HCT116 (cell line): ENCODE measurements at regions not wholly inside any gene's neighbourhood (a gene's known extent, or its start where the extent isn't known, plus 50 kb on each side); places are given as distances from the start of the nearest gene placed in this dataset.

Experiments
- ATAC-seq: fragments of 200-7000 bp; cut with Tn5 transposase; 2 replicates; pipeline ENCODE4 v1.9.1; 2020; ENCODE audit warnings: mild to moderate bottlenecking, moderate library complexity
- BruUV-seq: library from RNA; stranded (reverse); fragments of 400-500 nt; replicated peaks from 2 replicates; lab custom pipeline; 2021; lab: Mats Ljungman, UMichigan
- CTCF ChIA-PET: fragments of 300-600 bp; sonication (Branson Sonifier 250); formaldehyde crosslinking; loops from one replicate; lab custom pipeline; 2021; ENCODE audit warnings: antibody characterized with exemption; lab: Charles Lee
- POLR2A ChIA-PET: fragments of 300-600, 350-600 bp; sonication (Branson Sonifier 250); formaldehyde crosslinking; loops from one replicate; lab custom pipeline; 2021; ENCODE audit warnings: antibody characterized with exemption; lab: Charles Lee
- RAD21 ChIA-PET, 2 experiments: fragments of 300-600 bp; sonication (Branson Sonifier 250); formaldehyde crosslinking; loops; one replicate each; lab custom pipeline; 2023; ENCODE audit warnings: low total read pairs in 2 of 2; ENCODE audit not compliant: uncharacterized antibody in 2 of 2, unreplicated experiment in 2 of 2, low non-redundant PET in 1 of 2; lab: Charles Lee
- DNase-seq: peaks from one replicate; pipeline ENCODE4 v3.0.0-alpha.2; 2010; ENCODE audit warnings: low read depth, low spot score
- H2AFZ ChIP-seq: fragments of 200-600 bp; shearing (Covaris generic), sonication (generic); 2 replicates; pipeline ENCODE4 v1.6.1; 2017; ENCODE audit warnings: low read depth, mixed run types, mixed read lengths, antibody characterized with exemption, low read length; ENCODE audit not compliant: poor library complexity, severe bottlenecking
- H3K27ac ChIP-seq: 2 replicates; pipeline ENCODE4 v1.5.1; 2012; ENCODE audit warnings: low read depth, low read length
- H3K27me3 ChIP-seq: fragments of 200-600 bp; sonication (generic); 2 replicates; pipeline ENCODE4 v1.6.1; 2016; ENCODE audit warnings: mixed run types, low read length, mixed read lengths; ENCODE audit not compliant: insufficient read depth
- H3K36me3 ChIP-seq, 2 experiments: fragments of 200-500 bp in 1 of 2; fragments of 200-600 bp in 1 of 2; sonication (Bioruptor generic) in 1 of 2; sonication (generic) in 1 of 2; 2 replicates each; pipeline versions ENCODE4 v1.5.1 to v1.6.1; 2014 to 2016; ENCODE audit warnings: low read length in 2 of 2, inconsistent platforms in 1 of 2, mixed read lengths in 1 of 2, mixed run types in 1 of 2; ENCODE audit not compliant: insufficient read depth in 2 of 2, control insufficient read depth in 1 of 2
- H3K4me1 ChIP-seq, 2 experiments: fragments of 200-600 bp in 1 of 2; sonication (generic) in 1 of 2; 2 replicates each; pipeline versions ENCODE4 v1.5.1 to v1.6.1; 2012 to 2017; ENCODE audit warnings: low read length in 2 of 2, inconsistent platforms in 1 of 2, mild to moderate bottlenecking in 1 of 2, mixed read lengths in 1 of 2, mixed run types in 1 of 2, moderate library complexity in 1 of 2; ENCODE audit not compliant: insufficient read depth in 2 of 2, control insufficient read depth in 1 of 2
- H3K4me2 ChIP-seq: fragments of 200-600 bp; sonication (generic); 2 replicates; pipeline ENCODE4 v1.6.1; 2017; ENCODE audit warnings: mixed run types, low read length, mixed read lengths
- H3K4me3 ChIP-seq, 2 experiments: fragments of 200-600 bp in 1 of 2; sonication (generic) in 1 of 2; replicated peaks in 1 of 2; 2 replicates each; pipeline ENCODE4 v1.5.1; 2011 to 2016; ENCODE audit warnings: low read length in 2 of 2, control low read depth in 1 of 2, low read depth in 1 of 2, mild to moderate bottlenecking in 1 of 2, mixed read lengths in 1 of 2, mixed run types in 1 of 2
- H3K79me2 ChIP-seq: fragments of 200-600 bp; sonication (generic); 2 replicates; pipeline ENCODE4 v1.6.1; 2017; ENCODE audit warnings: mild to moderate bottlenecking, mixed run types, low read length, moderate library complexity, mixed read lengths; ENCODE audit not compliant: insufficient read depth
- H3K9ac ChIP-seq: fragments of 200-600 bp; sonication (generic); 2 replicates; pipeline ENCODE4 v1.6.1; 2016; ENCODE audit warnings: low read length, mixed read lengths
- H3K9me2 ChIP-seq: fragments of 200-600 bp; sonication (generic), shearing (Covaris generic); 2 replicates; pipeline ENCODE4 v1.6.1; 2017; ENCODE audit warnings: mixed run types, mild to moderate bottlenecking, moderate library complexity; ENCODE audit not compliant: insufficient read depth
- H3K9me3 ChIP-seq, 2 experiments: fragments of 200-500 bp in 1 of 2; fragments of 200-600 bp in 1 of 2; sonication (Bioruptor generic) in 1 of 2; sonication (generic) in 1 of 2; 2 replicates each; pipeline ENCODE4 v1.6.1; 2014 to 2017; ENCODE audit warnings: low read length in 2 of 2, mixed read lengths in 2 of 2, inconsistent platforms in 1 of 2, low read depth in 1 of 2, mild to moderate bottlenecking in 1 of 2, mixed run types in 1 of 2, moderate library complexity in 1 of 2; ENCODE audit not compliant: control insufficient read depth in 1 of 2, insufficient read depth in 1 of 2
- H4K20me1 ChIP-seq: fragments of 200-600 bp; sonication (generic), shearing (Covaris generic); 2 replicates; pipeline ENCODE4 v1.6.1; 2017; ENCODE audit warnings: mixed run types, mild to moderate bottlenecking, moderate library complexity; ENCODE audit not compliant: insufficient read depth
- CBX3 ChIP-seq: IDR thresholded peaks from 2 replicates; pipeline ENCODE4 v1.6.1; 2012; ENCODE audit warnings: low read depth
- CEBPB ChIP-seq: IDR thresholded peaks from 2 replicates; pipeline ENCODE4 v1.6.1; 2012; ENCODE audit warnings: low read depth
- EGR1 ChIP-seq: IDR thresholded peaks from 2 replicates; pipeline ENCODE4 v1.6.1; 2012; ENCODE audit warnings: low read depth
- ELF1 ChIP-seq: IDR thresholded peaks from 2 replicates; pipeline ENCODE4 v1.6.1; 2012; ENCODE audit warnings: low read depth, borderline replicate concordance
- FOSL1 ChIP-seq: IDR thresholded peaks from 2 replicates; pipeline ENCODE4 v1.6.1; 2012; ENCODE audit warnings: low read depth
- JUND ChIP-seq: IDR thresholded peaks from 2 replicates; pipeline ENCODE4 v1.6.1; 2012
- POLR2A ChIP-seq: IDR thresholded peaks from 2 replicates; pipeline ENCODE4 v1.7.0; 2011; ENCODE audit warnings: borderline replicate concordance; ENCODE audit not compliant: insufficient read depth, insufficient read length; ENCODE audit errors: extremely low read depth
- POLR2AphosphoS5 ChIP-seq: IDR thresholded peaks from 2 replicates; pipeline ENCODE4 v1.6.1; 2011; ENCODE audit warnings: mild to moderate bottlenecking, low read depth, low read length, moderate library complexity
- SIN3A ChIP-seq: IDR thresholded peaks from 2 replicates; pipeline ENCODE4 v1.6.1; 2012; ENCODE audit warnings: low read depth
- SP1 ChIP-seq: IDR thresholded peaks from 2 replicates; pipeline ENCODE4 v1.6.1; 2012; ENCODE audit warnings: low read depth
- SRF ChIP-seq: IDR thresholded peaks from 2 replicates; pipeline ENCODE4 v1.6.1; 2012; ENCODE audit warnings: low read depth
- ZFX ChIP-seq: fragments of 450-650 bp; IDR thresholded peaks from 2 replicates; pipeline ENCODE4 v1.6.1; 2017
- intact Hi-C: fragments of 100-400 bp; cut with micrococcal nuclease; formaldehyde crosslinking; loops from 2 replicates; pipeline ENCODE4 v1.10.0; 2022
- TF ChIP-seq, protein P1 (sequence below): IDR thresholded peaks from 2 replicates; pipeline ENCODE4 v1.6.1; 2012; ENCODE audit warnings: low read depth
- TF ChIP-seq, protein P2 (sequence below): IDR thresholded peaks from 2 replicates; pipeline ENCODE4 v1.6.1; 2011; ENCODE audit warnings: mild to moderate bottlenecking, low read length, moderate library complexity; ENCODE audit not compliant: insufficient replicate concordance; ENCODE audit errors: extremely low read depth
- TF ChIP-seq, protein P3 (sequence below): IDR thresholded peaks from 2 replicates; pipeline ENCODE4 v1.6.1; 2012

DNA sequence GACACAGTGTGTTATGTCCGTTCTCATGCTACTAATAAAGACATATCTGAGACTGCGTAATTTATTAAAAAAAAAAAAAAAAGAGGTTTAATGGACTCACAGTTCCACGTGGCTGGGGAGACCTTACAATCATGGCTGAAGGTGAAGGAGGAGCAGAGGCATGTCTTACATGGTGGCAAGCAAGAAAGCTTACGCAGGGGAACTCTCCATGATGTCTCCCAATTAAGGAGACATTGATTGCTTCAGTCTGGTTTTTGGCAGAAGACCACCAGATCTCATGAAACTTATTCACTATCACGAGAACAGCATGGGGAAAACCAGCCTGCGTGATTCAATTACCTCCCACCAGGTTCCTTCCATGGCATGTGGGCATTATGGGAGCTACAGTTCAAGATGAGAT lies 221.8 kb downstream of the ASMT start:
- Histone ChIP-seq H3K36me3 (no peaks in the 10 kb centered on the region), H3K4me3 (no peak overlapping the region), H3K79me2 (no peaks in the 10 kb centered on the region), H3K9ac (no peak overlapping the region), H3K27ac (no peak overlapping the region), H3K9me2 (no peaks in the 10 kb centered on the region), H3K4me2 (no peak overlapping the region), H3K9me3 (peaks cover 0 to 3% of the 10 kb centered on the region in 2 experiments; a peak in 1 of 4 replicates), H4K20me1 (no peaks in the 10 kb centered on the region), H3K4me1 (no peaks in the 10 kb centered on the region), H3K27me3 (no peaks in the 10 kb centered on the region), H2AFZ (no peak overlapping the region)
- no peak for TF ChIP-seq SRF
- TF ChIP-seq POLR2A = no peak
- TF ChIP-seq JUND = no peak
- TF ChIP-seq, protein P1, sequence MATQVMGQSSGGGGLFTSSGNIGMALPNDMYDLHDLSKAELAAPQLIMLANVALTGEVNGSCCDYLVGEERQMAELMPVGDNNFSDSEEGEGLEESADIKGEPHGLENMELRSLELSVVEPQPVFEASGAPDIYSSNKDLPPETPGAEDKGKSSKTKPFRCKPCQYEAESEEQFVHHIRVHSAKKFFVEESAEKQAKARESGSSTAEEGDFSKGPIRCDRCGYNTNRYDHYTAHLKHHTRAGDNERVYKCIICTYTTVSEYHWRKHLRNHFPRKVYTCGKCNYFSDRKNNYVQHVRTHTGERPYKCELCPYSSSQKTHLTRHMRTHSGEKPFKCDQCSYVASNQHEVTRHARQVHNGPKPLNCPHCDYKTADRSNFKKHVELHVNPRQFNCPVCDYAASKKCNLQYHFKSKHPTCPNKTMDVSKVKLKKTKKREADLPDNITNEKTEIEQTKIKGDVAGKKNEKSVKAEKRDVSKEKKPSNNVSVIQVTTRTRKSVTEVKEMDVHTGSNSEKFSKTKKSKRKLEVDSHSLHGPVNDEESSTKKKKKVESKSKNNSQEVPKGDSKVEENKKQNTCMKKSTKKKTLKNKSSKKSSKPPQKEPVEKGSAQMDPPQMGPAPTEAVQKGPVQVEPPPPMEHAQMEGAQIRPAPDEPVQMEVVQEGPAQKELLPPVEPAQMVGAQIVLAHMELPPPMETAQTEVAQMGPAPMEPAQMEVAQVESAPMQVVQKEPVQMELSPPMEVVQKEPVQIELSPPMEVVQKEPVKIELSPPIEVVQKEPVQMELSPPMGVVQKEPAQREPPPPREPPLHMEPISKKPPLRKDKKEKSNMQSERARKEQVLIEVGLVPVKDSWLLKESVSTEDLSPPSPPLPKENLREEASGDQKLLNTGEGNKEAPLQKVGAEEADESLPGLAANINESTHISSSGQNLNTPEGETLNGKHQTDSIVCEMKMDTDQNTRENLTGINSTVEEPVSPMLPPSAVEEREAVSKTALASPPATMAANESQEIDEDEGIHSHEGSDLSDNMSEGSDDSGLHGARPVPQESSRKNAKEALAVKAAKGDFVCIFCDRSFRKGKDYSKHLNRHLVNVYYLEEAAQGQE = no peak
- no peak for TF ChIP-seq CEBPB
- no peak for TF ChIP-seq ELF1
- no peak for TF ChIP-seq SP1
- TF ChIP-seq EGR1 = no peak
- TF ChIP-seq, protein P2, sequence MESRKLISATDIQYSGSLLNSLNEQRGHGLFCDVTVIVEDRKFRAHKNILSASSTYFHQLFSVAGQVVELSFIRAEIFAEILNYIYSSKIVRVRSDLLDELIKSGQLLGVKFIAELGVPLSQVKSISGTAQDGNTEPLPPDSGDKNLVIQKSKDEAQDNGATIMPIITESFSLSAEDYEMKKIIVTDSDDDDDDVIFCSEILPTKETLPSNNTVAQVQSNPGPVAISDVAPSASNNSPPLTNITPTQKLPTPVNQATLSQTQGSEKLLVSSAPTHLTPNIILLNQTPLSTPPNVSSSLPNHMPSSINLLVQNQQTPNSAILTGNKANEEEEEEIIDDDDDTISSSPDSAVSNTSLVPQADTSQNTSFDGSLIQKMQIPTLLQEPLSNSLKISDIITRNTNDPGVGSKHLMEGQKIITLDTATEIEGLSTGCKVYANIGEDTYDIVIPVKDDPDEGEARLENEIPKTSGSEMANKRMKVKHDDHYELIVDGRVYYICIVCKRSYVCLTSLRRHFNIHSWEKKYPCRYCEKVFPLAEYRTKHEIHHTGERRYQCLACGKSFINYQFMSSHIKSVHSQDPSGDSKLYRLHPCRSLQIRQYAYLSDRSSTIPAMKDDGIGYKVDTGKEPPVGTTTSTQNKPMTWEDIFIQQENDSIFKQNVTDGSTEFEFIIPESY = no peak
- no peak for TF ChIP-seq ZFX
- TF ChIP-seq SIN3A = no peak
- TF ChIP-seq, protein P3, sequence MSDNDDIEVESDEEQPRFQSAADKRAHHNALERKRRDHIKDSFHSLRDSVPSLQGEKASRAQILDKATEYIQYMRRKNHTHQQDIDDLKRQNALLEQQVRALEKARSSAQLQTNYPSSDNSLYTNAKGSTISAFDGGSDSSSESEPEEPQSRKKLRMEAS = no peak
- TF ChIP-seq FOSL1 = no peak
- no peak for TF ChIP-seq POLR2AphosphoS5
- no peak for TF ChIP-seq CBX3
- no TSS peak for BruUV-seq
- RAD21 ChIA-PET = no interaction called here
- POLR2A ChIA-PET = no interaction called here
- ATAC-seq (no peak), DNase-seq (no peak)
- CTCF ChIA-PET = no interaction called here
- intact Hi-C loops = no loop called here
